SK-N-SH (cell line): ENCODE measurements at regions not wholly inside any gene's neighbourhood (a gene's known extent, or its start where the extent isn't known, plus 50 kb on each side); places are given as distances from the start of the nearest gene placed in this dataset.

Source experiments
- CTCF ChIA-PET: fragments of 300-600, 350-600 bp; formaldehyde crosslinking; extraction: SDS; loops from one replicate; lab custom pipeline; 2021; lab: Yijun Ruan, JAX
- POLR2A ChIA-PET: fragments of 350-600 bp; sonication (Branson Sonifier 250); formaldehyde crosslinking; extraction: SDS; loops from one replicate; lab custom pipeline; 2020; ENCODE audit warnings: antibody characterized with exemption, inconsistent platforms; lab: Yijun Ruan, JAX
- DNase-seq: peaks from one replicate; pipeline ENCODE4 v3.0.0; 2012
- H2AFZ ChIP-seq: fragments of 200-600 bp; sonication (generic); 2 replicates; pipeline ENCODE4 v1.8.1; 2016; ENCODE audit warnings: antibody characterized with exemption, mild to moderate bottlenecking, low read depth
- H3F3A ChIP-seq: fragments of 200-600 bp; sonication (generic); replicated peaks from 2 replicates; pipeline ENCODE3; 2016; ENCODE audit warnings: antibody characterized with exemption, mild to moderate bottlenecking; ENCODE audit not compliant: insufficient read depth
- H3K27ac ChIP-seq, 2 experiments: fragments of 200-500 bp in 1 of 2; fragments of 200-600 bp in 1 of 2; sonication (Bioruptor generic) in 1 of 2; sonication (generic), shearing (Covaris generic) in 1 of 2; 2 replicates each; pipeline versions ENCODE4 v1.5.1 to v1.6.1; 2014 to 2016; ENCODE audit warnings: low read depth in 2 of 2, inconsistent platforms in 1 of 2, low read length in 1 of 2, mild to moderate bottlenecking in 1 of 2, mixed read lengths in 1 of 2
- H3K27me3 ChIP-seq: fragments of 200-600 bp; sonication (generic), shearing (Covaris generic); 2 replicates; pipeline ENCODE4 v1.6.1; 2016; ENCODE audit warnings: mixed run types; ENCODE audit not compliant: insufficient read depth
- H3K36me3 ChIP-seq, 2 experiments: fragments of 200-500 bp in 1 of 2; fragments of 200-600 bp in 1 of 2; sonication (Bioruptor generic) in 1 of 2; sonication (generic) in 1 of 2; replicated peaks in 1 of 2; 2 replicates each; pipeline versions ENCODE3 to v1.5.1; 2014 to 2016; ENCODE audit warnings: low read length in 1 of 2, mild to moderate bottlenecking in 1 of 2; ENCODE audit not compliant: insufficient read depth in 2 of 2, control insufficient read depth in 1 of 2
- H3K4me1 ChIP-seq, 2 experiments: fragments of 200-500 bp in 1 of 2; fragments of 200-600 bp in 1 of 2; sonication (Bioruptor generic) in 1 of 2; sonication (generic), shearing (Covaris generic) in 1 of 2; 2 replicates each; pipeline versions ENCODE4 v1.5.1 to v1.6.1; 2014 to 2016; ENCODE audit warnings: low read depth in 1 of 2, low read length in 1 of 2, mixed run types in 1 of 2; ENCODE audit not compliant: insufficient read depth in 2 of 2, control insufficient read depth in 1 of 2
- H3K4me2 ChIP-seq: fragments of 200-600 bp; sonication (generic), shearing (Covaris generic); 2 replicates; pipeline ENCODE4 v1.6.1; 2017; ENCODE audit warnings: mixed run types
- H3K4me3 ChIP-seq, 2 experiments: fragments of 200-500 bp in 1 of 2; fragments of 200-600 bp in 1 of 2; sonication (Bioruptor generic) in 1 of 2; sonication (generic), shearing (Covaris generic) in 1 of 2; 2 replicates each; pipeline versions ENCODE4 v1.5.1 to v1.8.1; 2014 to 2016; ENCODE audit warnings: low read depth in 2 of 2, inconsistent platforms in 1 of 2, low read length in 1 of 2, mild to moderate bottlenecking in 1 of 2, mixed read lengths in 1 of 2, moderate library complexity in 1 of 2
- H3K79me2 ChIP-seq: fragments of 200-600 bp; sonication (generic); 2 replicates; pipeline ENCODE4 v1.8.1; 2017; ENCODE audit warnings: mild to moderate bottlenecking; ENCODE audit not compliant: insufficient read depth
- H3K9ac ChIP-seq: fragments of 200-600 bp; sonication (generic); 2 replicates; pipeline ENCODE4 v1.6.1; 2017; ENCODE audit warnings: mixed run types
- H3K9me2 ChIP-seq: fragments of 200-600 bp; sonication (generic); 2 replicates; pipeline ENCODE4 v1.6.1; 2017; ENCODE audit warnings: mixed run types
- H3K9me3 ChIP-seq: fragments of 200-600 bp; sonication (generic); 2 replicates; pipeline ENCODE4 v1.6.1; 2017; ENCODE audit warnings: mixed run types, mild to moderate bottlenecking, moderate library complexity
- H4K20me1 ChIP-seq: fragments of 200-600 bp; sonication (generic); 2 replicates; pipeline ENCODE4 v1.6.1; 2017; ENCODE audit warnings: mild to moderate bottlenecking, mixed run types; ENCODE audit not compliant: insufficient read depth
- ELF1 ChIP-seq: IDR thresholded peaks from 2 replicates; pipeline ENCODE4 v1.4.0; 2012
- FOSL2 ChIP-seq: IDR thresholded peaks from 2 replicates; pipeline ENCODE4 v1.4.0; 2012; ENCODE audit warnings: low read depth, mild to moderate bottlenecking, moderate library complexity, borderline replicate concordance
- FOXM1 ChIP-seq: IDR thresholded peaks from 2 replicates; pipeline ENCODE4 v1.4.0; 2012; ENCODE audit warnings: low read depth, mild to moderate bottlenecking
- JUND ChIP-seq: IDR thresholded peaks from 2 replicates; pipeline ENCODE4 v1.4.0; 2012
- MXI1 ChIP-seq: IDR thresholded peaks from 2 replicates; pipeline ENCODE4 v1.6.1; 2012; ENCODE audit warnings: mild to moderate bottlenecking, low read depth, low read length, improper control_type of control experiment
- NFIC ChIP-seq: IDR thresholded peaks from 2 replicates; pipeline ENCODE4 v1.4.0; 2012; ENCODE audit warnings: borderline replicate concordance
- NRF1 ChIP-seq: IDR thresholded peaks from 2 replicates; pipeline ENCODE4 v1.6.1; 2012; ENCODE audit warnings: low read depth, mild to moderate bottlenecking, low read length
- RAD21 ChIP-seq: IDR thresholded peaks from 2 replicates; pipeline ENCODE4 v1.6.1; 2012; ENCODE audit warnings: mild to moderate bottlenecking, low read length
- RXRA ChIP-seq: IDR thresholded peaks from 2 replicates; pipeline ENCODE4 v1.4.0; 2012; ENCODE audit warnings: low read depth, mild to moderate bottlenecking, borderline replicate concordance
- SIN3A ChIP-seq: IDR thresholded peaks from 2 replicates; pipeline ENCODE4 v1.6.1; 2012; ENCODE audit warnings: low read depth, mild to moderate bottlenecking, low read length, moderate library complexity, borderline replicate concordance
- TAF1 ChIP-seq: IDR thresholded peaks from 2 replicates; pipeline ENCODE4 v1.6.1; 2012; ENCODE audit warnings: low read depth, mild to moderate bottlenecking, low read length, moderate library complexity, borderline replicate concordance
- YY1 ChIP-seq: IDR thresholded peaks from 2 replicates; pipeline ENCODE4 v1.4.0; 2012; ENCODE audit warnings: low read depth, mild to moderate bottlenecking
- WGBS: methylation state at CpG from one replicate; pipeline ENCODE4 v1.1.6; 2017; ENCODE audit warnings: low lambda C conversion rate; 5-methylcytosine and 5-hydroxymethylcytosine counted together
- TF ChIP-seq, protein P1 (sequence below): IDR thresholded peaks from 2 replicates; pipeline ENCODE4 v1.4.0; 2012; ENCODE audit warnings: low read depth
- TF ChIP-seq, protein P2 (sequence below): fragments of 200-600 bp; sonication (generic); IDR thresholded peaks from 2 replicates; pipeline ENCODE4 v1.6.1; 2017; ENCODE audit warnings: antibody characterized with exemption, mild to moderate bottlenecking, moderate library complexity
- TF ChIP-seq, protein P3 (sequence below): IDR thresholded peaks from 2 replicates; pipeline ENCODE4 v1.4.0; 2012; ENCODE audit warnings: low read depth, borderline replicate concordance
- TF ChIP-seq, protein P4 (sequence below): IDR thresholded peaks from 2 replicates; pipeline ENCODE4; 2012
- TF ChIP-seq, protein P5 (sequence below): IDR thresholded peaks from 2 replicates; pipeline ENCODE4 v1.6.1; 2012; ENCODE audit warnings: mild to moderate bottlenecking, low read depth, low read length, moderate library complexity

DNA sequence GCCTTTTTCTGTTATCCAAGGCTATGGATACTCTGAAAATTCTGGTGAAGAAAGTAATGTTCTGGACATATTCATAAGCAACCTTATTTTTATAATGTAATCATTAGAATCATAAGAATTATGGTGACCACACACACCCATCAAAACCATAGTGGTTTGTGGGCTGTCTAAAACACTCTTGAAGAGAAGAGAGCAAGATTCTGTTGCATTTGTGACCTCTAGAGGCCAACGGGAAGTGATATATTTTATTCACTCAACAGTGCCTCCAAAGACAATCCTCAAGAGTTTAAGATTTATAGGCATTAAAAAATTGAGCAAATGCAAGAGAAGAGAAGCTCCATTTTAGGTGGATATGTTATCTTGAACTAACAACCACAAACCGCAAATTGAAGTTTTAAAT lies 68.5 kb upstream of the LGR5 start:
- Histone ChIP-seq H3K9ac (no peak overlapping the region), H2AFZ (no peak overlapping the region), H3K4me3 (no peak overlapping the region), H3K4me2 (no peak overlapping the region)
- no peak for DNase-seq
- CTCF ChIA-PET, result no interaction called here
- TF ChIP-seq, protein P1, sequence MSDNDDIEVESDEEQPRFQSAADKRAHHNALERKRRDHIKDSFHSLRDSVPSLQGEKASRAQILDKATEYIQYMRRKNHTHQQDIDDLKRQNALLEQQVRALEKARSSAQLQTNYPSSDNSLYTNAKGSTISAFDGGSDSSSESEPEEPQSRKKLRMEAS, result no peak
- TF ChIP-seq, protein P2, sequence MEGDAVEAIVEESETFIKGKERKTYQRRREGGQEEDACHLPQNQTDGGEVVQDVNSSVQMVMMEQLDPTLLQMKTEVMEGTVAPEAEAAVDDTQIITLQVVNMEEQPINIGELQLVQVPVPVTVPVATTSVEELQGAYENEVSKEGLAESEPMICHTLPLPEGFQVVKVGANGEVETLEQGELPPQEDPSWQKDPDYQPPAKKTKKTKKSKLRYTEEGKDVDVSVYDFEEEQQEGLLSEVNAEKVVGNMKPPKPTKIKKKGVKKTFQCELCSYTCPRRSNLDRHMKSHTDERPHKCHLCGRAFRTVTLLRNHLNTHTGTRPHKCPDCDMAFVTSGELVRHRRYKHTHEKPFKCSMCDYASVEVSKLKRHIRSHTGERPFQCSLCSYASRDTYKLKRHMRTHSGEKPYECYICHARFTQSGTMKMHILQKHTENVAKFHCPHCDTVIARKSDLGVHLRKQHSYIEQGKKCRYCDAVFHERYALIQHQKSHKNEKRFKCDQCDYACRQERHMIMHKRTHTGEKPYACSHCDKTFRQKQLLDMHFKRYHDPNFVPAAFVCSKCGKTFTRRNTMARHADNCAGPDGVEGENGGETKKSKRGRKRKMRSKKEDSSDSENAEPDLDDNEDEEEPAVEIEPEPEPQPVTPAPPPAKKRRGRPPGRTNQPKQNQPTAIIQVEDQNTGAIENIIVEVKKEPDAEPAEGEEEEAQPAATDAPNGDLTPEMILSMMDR, result 0 out of 2 replicates have a peak, but pooled peaks have one; percentile 10
- peak; percentile 25; the same call in 1 of the 2 replicates for TF ChIP-seq RAD21
- TF ChIP-seq, all 33 proteins: peak for 2
- WGBS, result 48% methylated on average over 2 of the region's 2 CpGs
- H3K9me3 ChIP-seq, result no peaks in the 10 kb centered on the region
- POLR2A ChIA-PET, result no interaction called here
- no peak overlapping the region for H3K27ac ChIP-seq
- no peaks in the 10 kb centered on the region for H3K79me2 ChIP-seq
- no peaks in the 10 kb centered on the region for H3K36me3 ChIP-seq
- H3F3A ChIP-seq, result no peaks in the 10 kb centered on the region
- no peaks in the 10 kb centered on the region for H3K4me1 ChIP-seq
- no peaks in the 10 kb centered on the region for H4K20me1 ChIP-seq
- H3K9me2 ChIP-seq, result no peaks in the 10 kb centered on the region
- H3K27me3 ChIP-seq, result no peaks in the 10 kb centered on the region

DNA sequence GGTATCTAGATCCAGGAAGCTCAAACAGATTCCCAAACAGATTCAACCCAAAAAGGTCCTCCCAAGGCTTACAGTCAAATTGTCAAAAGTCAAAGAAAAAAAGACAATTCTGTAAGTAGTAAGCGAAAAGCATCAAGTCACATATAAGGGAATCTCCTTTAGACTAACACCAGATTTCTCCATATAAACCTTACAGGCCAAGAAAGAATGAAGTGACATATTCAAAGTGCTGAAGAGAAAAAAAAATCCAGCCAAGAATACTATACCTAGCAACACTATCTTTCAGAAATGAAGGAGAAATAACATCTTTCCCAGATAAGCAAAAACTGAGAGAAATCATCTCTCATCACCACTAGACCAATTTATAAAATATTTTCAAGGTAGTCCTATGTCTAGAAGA lies 79.6 kb upstream of the LGR5 start:
- no peak overlapping the region for H3K4me3 ChIP-seq
- no peaks in the 10 kb centered on the region for H3F3A ChIP-seq
- H3K79me2 ChIP-seq, result no peaks in the 10 kb centered on the region
- H4K20me1 ChIP-seq, result no peaks in the 10 kb centered on the region
- no peaks in the 10 kb centered on the region for H3K36me3 ChIP-seq
- no peak overlapping the region for H3K4me2 ChIP-seq
- no peaks in the 10 kb centered on the region for H3K27me3 ChIP-seq
- DNase-seq, result no peak
- H3K9me2 ChIP-seq, result no peaks in the 10 kb centered on the region
- WGBS, result 44% methylated on average over 1 of the region's 1 CpG
- no peak overlapping the region for H3K9ac ChIP-seq
- no peaks in the 10 kb centered on the region for H3K9me3 ChIP-seq
- ChIA-PET POLR2A (no interaction called here), CTCF (no interaction called here)
- H3K27ac ChIP-seq, result no peak overlapping the region
- no peak overlapping the region for H2AFZ ChIP-seq
- H3K4me1 ChIP-seq, result no peaks in the 10 kb centered on the region
- TF ChIP-seq NRF1, result no peak
- TF ChIP-seq, protein P3, sequence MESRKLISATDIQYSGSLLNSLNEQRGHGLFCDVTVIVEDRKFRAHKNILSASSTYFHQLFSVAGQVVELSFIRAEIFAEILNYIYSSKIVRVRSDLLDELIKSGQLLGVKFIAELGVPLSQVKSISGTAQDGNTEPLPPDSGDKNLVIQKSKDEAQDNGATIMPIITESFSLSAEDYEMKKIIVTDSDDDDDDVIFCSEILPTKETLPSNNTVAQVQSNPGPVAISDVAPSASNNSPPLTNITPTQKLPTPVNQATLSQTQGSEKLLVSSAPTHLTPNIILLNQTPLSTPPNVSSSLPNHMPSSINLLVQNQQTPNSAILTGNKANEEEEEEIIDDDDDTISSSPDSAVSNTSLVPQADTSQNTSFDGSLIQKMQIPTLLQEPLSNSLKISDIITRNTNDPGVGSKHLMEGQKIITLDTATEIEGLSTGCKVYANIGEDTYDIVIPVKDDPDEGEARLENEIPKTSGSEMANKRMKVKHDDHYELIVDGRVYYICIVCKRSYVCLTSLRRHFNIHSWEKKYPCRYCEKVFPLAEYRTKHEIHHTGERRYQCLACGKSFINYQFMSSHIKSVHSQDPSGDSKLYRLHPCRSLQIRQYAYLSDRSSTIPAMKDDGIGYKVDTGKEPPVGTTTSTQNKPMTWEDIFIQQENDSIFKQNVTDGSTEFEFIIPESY, result no peak
- TF ChIP-seq ELF1, result no peak
- TF ChIP-seq, protein P4, sequence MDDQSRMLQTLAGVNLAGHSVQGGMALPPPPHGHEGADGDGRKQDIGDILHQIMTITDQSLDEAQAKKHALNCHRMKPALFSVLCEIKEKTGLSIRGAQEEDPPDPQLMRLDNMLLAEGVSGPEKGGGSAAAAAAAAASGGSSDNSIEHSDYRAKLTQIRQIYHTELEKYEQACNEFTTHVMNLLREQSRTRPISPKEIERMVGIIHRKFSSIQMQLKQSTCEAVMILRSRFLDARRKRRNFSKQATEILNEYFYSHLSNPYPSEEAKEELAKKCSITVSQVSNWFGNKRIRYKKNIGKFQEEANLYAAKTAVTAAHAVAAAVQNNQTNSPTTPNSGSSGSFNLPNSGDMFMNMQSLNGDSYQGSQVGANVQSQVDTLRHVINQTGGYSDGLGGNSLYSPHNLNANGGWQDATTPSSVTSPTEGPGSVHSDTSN, result no peak
- no peak for TF ChIP-seq RXRA
- no peak for TF ChIP-seq FOXM1
- TF ChIP-seq SIN3A, result no peak
- TF ChIP-seq, protein P5, sequence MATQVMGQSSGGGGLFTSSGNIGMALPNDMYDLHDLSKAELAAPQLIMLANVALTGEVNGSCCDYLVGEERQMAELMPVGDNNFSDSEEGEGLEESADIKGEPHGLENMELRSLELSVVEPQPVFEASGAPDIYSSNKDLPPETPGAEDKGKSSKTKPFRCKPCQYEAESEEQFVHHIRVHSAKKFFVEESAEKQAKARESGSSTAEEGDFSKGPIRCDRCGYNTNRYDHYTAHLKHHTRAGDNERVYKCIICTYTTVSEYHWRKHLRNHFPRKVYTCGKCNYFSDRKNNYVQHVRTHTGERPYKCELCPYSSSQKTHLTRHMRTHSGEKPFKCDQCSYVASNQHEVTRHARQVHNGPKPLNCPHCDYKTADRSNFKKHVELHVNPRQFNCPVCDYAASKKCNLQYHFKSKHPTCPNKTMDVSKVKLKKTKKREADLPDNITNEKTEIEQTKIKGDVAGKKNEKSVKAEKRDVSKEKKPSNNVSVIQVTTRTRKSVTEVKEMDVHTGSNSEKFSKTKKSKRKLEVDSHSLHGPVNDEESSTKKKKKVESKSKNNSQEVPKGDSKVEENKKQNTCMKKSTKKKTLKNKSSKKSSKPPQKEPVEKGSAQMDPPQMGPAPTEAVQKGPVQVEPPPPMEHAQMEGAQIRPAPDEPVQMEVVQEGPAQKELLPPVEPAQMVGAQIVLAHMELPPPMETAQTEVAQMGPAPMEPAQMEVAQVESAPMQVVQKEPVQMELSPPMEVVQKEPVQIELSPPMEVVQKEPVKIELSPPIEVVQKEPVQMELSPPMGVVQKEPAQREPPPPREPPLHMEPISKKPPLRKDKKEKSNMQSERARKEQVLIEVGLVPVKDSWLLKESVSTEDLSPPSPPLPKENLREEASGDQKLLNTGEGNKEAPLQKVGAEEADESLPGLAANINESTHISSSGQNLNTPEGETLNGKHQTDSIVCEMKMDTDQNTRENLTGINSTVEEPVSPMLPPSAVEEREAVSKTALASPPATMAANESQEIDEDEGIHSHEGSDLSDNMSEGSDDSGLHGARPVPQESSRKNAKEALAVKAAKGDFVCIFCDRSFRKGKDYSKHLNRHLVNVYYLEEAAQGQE, result no peak
- TF ChIP-seq YY1, result no peak
- TF ChIP-seq MXI1, result no peak
- TF ChIP-seq, protein P2, result no peak
- TF ChIP-seq FOSL2, result no peak
- TF ChIP-seq NFIC, result no peak
- no peak for TF ChIP-seq JUND
- TF ChIP-seq, protein P1, result no peak
- TF ChIP-seq TAF1, result no peak
